ENCODE measurements at regions not wholly inside any gene's neighbourhood (a gene's known extent, or its start where the extent isn't known, plus 50 kb on each side); places are given as distances from the start of the nearest gene placed in this dataset.
A peak's percentile ranks its signal among the peaks of the same experiment; 100 is the strongest.

- TF ChIP-seq GATA3 (IDR thresholded peaks at IDR 0.05; ENCODE audit: low read depth, low read length) (no peak), GATA2 (IDR thresholded peaks at IDR 0.05; ENCODE audit: low read depth, low read length) (no peak)
Observed at GRCh38 chr7:84565345-84566074, 370.9 kb upstream of the SEMA3A start.

- no peak for TF ChIP-seq GATA2 (IDR thresholded peaks at IDR 0.05; ENCODE audit: low read depth, low read length)
- no peak for TF ChIP-seq GATA3 (IDR thresholded peaks at IDR 0.05; ENCODE audit: low read depth, low read length)
Observed at GRCh38 chr7:84553711-84554110, 359.1 kb upstream of the SEMA3A start.

GRCh38 chr7:84549409-84549808 is 354.8 kb upstream of the SEMA3A start:
- TF ChIP-seq GATA2 (IDR thresholded peaks at IDR 0.05; ENCODE audit: low read depth, low read length) (no peak), GATA3 (IDR thresholded peaks at IDR 0.05; ENCODE audit: low read depth, low read length) (no peak)

DNA sequence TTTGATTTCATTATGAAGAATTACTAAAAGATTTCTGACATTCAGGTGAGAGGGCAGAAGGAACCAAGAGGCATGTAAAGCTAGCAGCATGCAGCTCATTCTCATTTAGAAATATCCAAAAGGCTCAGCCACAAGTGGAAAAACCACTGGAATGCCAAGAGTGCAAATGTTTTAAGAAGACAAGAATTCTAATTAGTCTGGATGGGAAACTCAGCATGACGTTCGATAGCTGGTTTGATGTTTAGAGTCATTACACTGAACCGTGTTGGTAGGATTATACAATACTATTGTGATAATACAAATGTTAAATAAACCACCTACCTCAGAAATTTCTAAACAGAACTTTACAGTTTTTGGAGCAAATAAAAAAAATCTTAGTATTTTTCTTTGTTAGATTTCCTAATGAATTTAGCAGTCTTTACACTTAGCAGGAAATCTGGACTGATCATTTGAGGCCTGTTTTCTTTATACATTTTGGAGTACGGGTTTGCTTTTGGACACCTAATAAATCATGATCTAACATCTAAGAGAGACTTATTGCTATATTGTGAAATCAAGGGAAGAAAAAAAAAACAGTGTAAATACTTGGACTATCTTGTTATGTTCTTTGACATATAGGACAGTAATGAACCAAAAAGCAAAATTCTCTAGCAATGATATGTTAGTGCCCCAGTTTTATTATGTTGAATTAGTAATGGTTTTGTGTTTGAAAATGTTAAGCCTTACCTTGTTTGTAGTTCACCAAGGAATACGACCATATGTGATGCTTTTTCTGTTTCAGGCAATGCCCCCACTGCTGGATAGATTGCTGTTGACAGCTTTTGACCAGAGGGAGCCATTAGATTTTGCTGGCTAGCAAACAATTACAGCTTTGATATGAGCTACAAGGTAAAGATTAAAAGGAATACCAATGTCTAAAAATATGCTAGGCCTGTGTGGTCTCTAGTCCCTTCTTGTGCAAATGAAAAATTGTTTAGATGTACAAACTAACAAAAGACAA is 354.1 kb upstream of the SEMA3A start:
- no peak for TF ChIP-seq GATA2 (IDR thresholded peaks at IDR 0.05; ENCODE audit: low read depth, low read length)
- TF ChIP-seq GATA3 (IDR thresholded peaks at IDR 0.05; ENCODE audit: low read depth, low read length), result no peak

DNA sequence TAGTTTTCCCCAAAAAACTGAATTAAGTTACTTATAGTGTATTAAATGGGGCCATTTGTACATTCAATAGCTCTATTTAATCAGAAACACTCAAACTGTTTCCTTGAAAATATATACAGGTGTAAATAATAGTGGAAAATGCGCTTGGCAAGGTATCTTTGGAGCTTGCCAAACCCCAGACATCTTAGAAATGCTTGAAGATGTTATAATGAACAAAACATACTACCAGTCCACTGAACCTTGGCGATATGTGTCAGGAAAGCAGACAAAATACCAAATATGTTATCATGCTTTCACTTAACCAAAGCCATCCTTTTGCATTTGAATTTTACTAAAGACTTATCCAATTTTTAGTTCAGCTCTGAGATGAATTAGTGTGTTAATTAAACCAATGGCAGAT is 352.7 kb upstream of the SEMA3A start:
- TF ChIP-seq GATA3 (IDR thresholded peaks at IDR 0.05; ENCODE audit: low read depth, low read length), result no peak

GRCh38 chr7:84546403-84546802 is 351.8 kb upstream of the SEMA3A start:
- TF ChIP-seq GATA2 (IDR thresholded peaks at IDR 0.05; ENCODE audit: low read depth, low read length), result no peak
- no peak for TF ChIP-seq GATA3 (IDR thresholded peaks at IDR 0.05; ENCODE audit: low read depth, low read length)

- TF ChIP-seq GATA2 (IDR thresholded peaks at IDR 0.05; ENCODE audit: low read depth, low read length) (no peak), GATA3 (IDR thresholded peaks at IDR 0.05; ENCODE audit: low read depth, low read length) (no peak)
Observed at GRCh38 chr7:84538268-84538667, 343.7 kb upstream of the SEMA3A start.

DNA sequence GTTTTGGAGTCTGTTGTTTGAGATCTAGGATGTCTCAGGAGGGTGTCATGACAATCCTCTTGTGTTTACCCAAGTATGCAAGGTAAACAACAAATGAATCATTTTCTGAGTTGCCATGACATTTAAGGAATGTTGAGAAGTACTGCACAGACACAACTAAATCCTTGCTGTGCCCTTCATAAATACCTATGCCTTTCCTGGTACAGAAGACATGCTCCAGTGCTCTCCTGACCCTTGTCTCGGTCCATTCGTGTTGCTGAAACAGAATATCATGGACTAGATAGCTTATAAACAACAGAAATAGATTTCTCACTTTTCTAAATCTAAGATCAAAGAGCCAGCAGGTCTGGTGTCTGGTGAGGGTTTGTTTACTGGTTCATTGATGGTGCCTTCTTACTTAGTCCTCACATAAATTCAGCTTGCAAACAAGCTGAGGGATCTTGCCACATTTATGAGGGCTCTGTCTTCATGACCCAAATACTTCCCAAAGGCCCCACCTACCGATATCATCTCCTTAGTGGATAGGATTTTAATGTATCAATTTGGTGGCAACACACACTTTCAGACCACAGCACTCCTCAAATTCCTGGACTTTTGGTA is 341.8 kb upstream of the SEMA3A start:
- TF ChIP-seq GATA3 (IDR thresholded peaks at IDR 0.05; ENCODE audit: low read depth, low read length) (no peak), GATA2 (IDR thresholded peaks at IDR 0.05; ENCODE audit: low read depth, low read length) (no peak)

DNA sequence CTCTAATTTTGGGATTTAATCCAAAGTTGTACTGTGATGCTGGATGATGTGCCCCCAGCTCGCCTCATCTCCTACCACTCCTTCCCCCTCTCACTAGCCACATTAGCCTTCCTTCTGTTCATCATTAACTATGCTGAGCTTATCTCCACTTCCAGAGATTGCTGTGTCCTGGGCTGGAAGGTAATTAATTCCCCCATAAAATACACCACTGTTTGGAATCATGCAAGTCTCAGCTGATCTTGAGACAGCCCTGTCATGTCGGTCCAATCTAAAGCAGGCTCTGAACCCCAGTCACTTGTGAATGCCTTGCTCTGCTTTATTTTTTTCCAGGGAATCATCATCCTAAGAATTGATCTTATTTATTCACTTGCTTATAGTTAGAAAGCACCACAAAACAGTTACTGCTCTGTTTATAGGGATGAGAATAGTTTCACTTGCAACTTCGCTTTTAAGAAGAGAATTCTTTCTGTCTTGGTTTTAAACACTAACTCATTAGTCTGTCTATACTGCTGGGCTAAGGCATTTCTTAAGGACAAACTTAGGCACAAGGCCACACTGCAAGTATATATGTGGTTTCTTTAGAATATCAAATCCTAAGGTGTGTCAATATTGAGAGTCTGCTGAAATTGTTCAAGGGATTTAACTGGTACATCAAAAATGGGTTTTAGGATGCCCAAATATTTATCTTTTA is 341.1 kb upstream of the SEMA3A start:
- TF ChIP-seq GATA3 (IDR thresholded peaks at IDR 0.05; ENCODE audit: low read depth, low read length) (no peak), GATA2 (IDR thresholded peaks at IDR 0.05; ENCODE audit: low read depth, low read length) (peak; percentile 45; the same call in 1 of the 2 replicates)

DNA sequence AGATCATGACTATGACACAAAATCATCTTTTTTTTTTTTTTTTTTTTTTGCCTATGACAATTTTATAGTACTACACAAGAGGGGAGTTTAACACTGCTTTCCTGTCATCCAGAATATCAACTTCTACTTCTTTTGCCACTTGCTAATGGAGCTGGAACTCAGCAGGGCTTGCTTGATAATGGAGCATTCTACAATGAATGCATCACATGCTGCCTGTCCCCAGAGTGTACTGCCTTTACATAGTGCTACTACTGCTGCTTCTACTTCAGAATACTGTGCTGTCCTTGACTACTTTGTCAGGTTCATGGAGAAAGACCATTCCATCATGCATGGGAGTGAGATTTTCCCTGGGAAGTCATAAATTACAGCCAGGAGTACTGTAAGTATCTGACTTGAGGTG is 338.6 kb upstream of the SEMA3A start:
- TF ChIP-seq GATA3 (IDR thresholded peaks at IDR 0.05; ENCODE audit: low read depth, low read length) (no peak), GATA2 (IDR thresholded peaks at IDR 0.05; ENCODE audit: low read depth, low read length) (no peak)

DNA sequence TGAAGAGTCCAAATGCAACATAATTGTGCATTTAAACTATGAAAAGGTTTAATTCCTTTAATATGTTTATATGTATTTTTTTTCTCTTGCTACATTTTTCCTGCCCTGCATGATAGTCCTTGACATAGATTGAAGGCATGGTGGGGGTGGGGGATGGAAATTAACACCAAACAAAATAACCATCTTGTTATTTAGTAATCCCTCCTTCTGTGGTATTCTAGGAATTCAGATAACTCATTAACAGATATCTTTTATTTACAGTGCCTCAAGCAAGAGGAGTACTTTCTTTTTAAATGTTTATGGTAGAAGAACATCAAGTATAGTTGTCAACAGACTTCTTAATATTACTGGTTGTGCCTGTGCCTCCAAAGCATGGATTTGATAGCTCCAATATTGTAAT is 337.6 kb upstream of the SEMA3A start:
- TF ChIP-seq GATA2 (IDR thresholded peaks at IDR 0.05; ENCODE audit: low read depth, low read length), result no peak
- TF ChIP-seq GATA3 (IDR thresholded peaks at IDR 0.05; ENCODE audit: low read depth, low read length), result no peak

- TF ChIP-seq GATA2 (IDR thresholded peaks at IDR 0.05; ENCODE audit: low read depth, low read length) (no peak), GATA3 (IDR thresholded peaks at IDR 0.05; ENCODE audit: low read depth, low read length) (no peak)
Observed at GRCh38 chr7:84529480-84530205, 335.1 kb upstream of the SEMA3A start.

GRCh38 chr7:84528756-84529479 is 334.3 kb upstream of the SEMA3A start:
- TF ChIP-seq GATA3 (IDR thresholded peaks at IDR 0.05; ENCODE audit: low read depth, low read length), result no peak
- no peak for TF ChIP-seq GATA2 (IDR thresholded peaks at IDR 0.05; ENCODE audit: low read depth, low read length)

Measured in SH-SY5Y (cell line).